ENCODE measurements at regions not wholly inside any gene's neighbourhood (a gene's known extent, or its start where the extent isn't known, plus 50 kb on each side); places are given as distances from the start of the nearest gene placed in this dataset.

DNA sequence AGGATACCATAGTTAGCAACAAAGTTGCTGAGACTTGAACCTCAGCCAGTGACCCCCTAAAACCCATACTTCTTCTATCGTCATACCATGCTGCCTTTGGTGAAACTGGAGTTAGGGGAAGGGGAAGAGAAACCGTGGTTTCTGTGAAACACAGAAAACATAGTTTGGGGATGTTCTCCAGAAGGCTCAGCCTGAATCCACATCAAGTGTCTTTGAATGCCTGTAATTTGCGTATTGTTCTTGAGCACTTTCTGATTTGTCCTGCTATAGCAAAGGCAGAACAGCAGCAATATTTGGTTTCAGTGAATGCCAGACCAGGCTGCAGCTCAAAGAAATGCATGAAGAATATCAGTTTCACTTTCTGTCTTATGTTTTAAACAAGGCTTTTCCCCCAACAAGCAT is 258.7 kb downstream of the TTC32 start:
- Mint-ChIP-seq H3K4me3 (ENCODE audit: unreplicated experiment) (no peak overlapping the region), H3K27ac (ENCODE audit: unreplicated experiment) (no peak overlapping the region), H3K36me3 (ENCODE audit: low read depth, unreplicated experiment) (no peaks in the 10 kb centered on the region), H3K4me1 (ENCODE audit: unreplicated experiment) (no peaks in the 10 kb centered on the region), H3K9me3 (ENCODE audit: unreplicated experiment) (no peaks in the 10 kb centered on the region), H3K27me3 (ENCODE audit: unreplicated experiment) (no peaks in the 10 kb centered on the region)
- no peak for DNase-seq (ENCODE audit: low spot score)
- TF ChIP-seq, protein P1, sequence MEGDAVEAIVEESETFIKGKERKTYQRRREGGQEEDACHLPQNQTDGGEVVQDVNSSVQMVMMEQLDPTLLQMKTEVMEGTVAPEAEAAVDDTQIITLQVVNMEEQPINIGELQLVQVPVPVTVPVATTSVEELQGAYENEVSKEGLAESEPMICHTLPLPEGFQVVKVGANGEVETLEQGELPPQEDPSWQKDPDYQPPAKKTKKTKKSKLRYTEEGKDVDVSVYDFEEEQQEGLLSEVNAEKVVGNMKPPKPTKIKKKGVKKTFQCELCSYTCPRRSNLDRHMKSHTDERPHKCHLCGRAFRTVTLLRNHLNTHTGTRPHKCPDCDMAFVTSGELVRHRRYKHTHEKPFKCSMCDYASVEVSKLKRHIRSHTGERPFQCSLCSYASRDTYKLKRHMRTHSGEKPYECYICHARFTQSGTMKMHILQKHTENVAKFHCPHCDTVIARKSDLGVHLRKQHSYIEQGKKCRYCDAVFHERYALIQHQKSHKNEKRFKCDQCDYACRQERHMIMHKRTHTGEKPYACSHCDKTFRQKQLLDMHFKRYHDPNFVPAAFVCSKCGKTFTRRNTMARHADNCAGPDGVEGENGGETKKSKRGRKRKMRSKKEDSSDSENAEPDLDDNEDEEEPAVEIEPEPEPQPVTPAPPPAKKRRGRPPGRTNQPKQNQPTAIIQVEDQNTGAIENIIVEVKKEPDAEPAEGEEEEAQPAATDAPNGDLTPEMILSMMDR (IDR thresholded peaks at IDR 0.05; ENCODE audit: unreplicated experiment), result no peak

DNA sequence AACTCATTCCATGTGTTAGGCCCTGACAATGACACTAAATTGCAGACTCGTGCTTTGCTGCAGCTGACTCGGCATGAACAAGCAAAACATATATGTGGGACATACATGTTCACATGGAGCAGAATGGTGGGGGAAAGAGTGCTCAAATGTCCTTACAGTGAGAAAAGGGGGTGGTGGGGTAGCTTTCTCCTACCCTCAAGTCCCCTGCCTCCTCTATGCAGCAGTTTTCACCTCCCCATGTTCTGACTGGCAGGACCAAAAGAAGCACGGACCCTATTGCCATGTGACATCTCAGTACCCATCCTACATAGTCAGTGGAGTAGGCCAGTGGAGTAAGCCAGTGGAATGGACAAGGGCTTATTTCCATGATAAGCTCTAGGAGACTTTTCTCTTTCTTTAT is 259.3 kb downstream of the TTC32 start:
- H3K4me3 Mint-ChIP-seq (ENCODE audit: unreplicated experiment), result no peak overlapping the region
- no peaks in the 10 kb centered on the region for H3K36me3 Mint-ChIP-seq (ENCODE audit: low read depth, unreplicated experiment)
- no peaks in the 10 kb centered on the region for H3K9me3 Mint-ChIP-seq (ENCODE audit: unreplicated experiment)
- no peaks in the 10 kb centered on the region for H3K27me3 Mint-ChIP-seq (ENCODE audit: unreplicated experiment)
- H3K4me1 Mint-ChIP-seq (ENCODE audit: unreplicated experiment), result no peaks in the 10 kb centered on the region
- no peak for DNase-seq (ENCODE audit: low spot score)
- TF ChIP-seq, protein P1 (IDR thresholded peaks at IDR 0.05; ENCODE audit: unreplicated experiment), result no peak
- H3K27ac Mint-ChIP-seq (ENCODE audit: unreplicated experiment), result no peak overlapping the region

DNA sequence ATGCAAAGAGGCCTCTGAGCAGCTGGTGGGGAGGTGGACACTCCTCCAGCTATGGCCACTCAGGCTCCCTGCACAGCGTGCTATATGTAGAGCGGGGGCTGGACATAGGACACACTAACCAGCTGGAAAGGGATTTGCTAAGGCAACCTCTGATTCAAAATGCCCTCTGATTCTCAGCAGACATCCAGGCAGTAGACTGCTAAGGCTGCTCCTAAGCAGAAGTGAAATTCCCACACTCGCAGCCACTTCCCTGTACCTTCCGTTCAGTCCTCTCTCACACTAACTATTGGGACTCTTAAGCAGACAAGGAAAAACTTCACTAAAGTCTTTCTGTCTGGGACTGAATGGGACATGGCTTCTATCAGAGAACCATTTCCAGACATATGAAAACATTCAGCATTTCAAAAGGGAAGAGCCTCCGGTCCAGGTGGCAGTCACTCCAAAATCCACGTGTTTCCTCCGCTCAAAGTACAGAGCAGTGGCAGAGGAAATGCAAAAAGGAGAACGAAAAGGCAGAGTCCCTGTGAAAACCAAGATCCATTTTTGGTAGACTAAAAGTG is 265.8 kb downstream of the TTC32 start:
- no peaks in the 10 kb centered on the region for H3K9me3 Mint-ChIP-seq (ENCODE audit: unreplicated experiment)
- no peak overlapping the region for H3K27ac Mint-ChIP-seq (ENCODE audit: unreplicated experiment)
- TF ChIP-seq, protein P1 (IDR thresholded peaks at IDR 0.05; ENCODE audit: unreplicated experiment), result no peak
- no peak overlapping the region for H3K4me3 Mint-ChIP-seq (ENCODE audit: unreplicated experiment)
- H3K4me1 Mint-ChIP-seq (ENCODE audit: unreplicated experiment), result peaks cover 4% of the 10 kb centered on the region
- H3K36me3 Mint-ChIP-seq (ENCODE audit: low read depth, unreplicated experiment), result no peaks in the 10 kb centered on the region
- H3K27me3 Mint-ChIP-seq (ENCODE audit: unreplicated experiment), result peaks cover 6% of the 10 kb centered on the region
- DNase-seq (ENCODE audit: low spot score), result no peak

DNA sequence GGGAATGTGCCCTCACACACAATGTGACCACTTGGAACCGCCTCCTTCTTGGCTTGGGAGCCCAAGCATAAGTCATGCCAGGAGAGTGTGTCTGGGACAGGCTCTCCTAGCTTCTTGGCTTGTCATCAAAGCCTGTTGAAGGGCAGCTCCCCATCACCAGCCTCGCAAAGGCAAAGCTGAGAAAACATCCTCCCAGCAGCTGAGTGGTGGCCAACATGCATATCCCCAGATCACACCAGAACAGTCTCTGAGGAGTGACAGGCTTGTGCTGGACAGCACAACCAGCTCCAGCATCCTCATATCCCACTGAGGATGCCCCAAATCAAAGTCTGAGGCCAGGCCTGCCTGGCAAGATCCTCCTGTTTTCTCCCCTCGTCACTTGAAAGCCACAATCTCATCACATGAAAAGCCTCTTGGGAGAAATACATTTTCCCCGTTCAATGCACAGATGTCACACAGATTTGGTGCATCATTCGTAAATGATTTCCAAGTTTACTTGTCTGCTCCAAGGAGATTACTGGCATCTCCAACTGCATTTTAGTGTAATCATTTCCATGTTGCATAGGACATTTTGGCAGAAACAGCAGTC is 269.3 kb downstream of the TTC32 start:
- no peak for DNase-seq (ENCODE audit: low spot score)
- peaks cover 4% of the 10 kb centered on the region for H3K4me1 Mint-ChIP-seq (ENCODE audit: unreplicated experiment)
- H3K9me3 Mint-ChIP-seq (ENCODE audit: unreplicated experiment), result no peaks in the 10 kb centered on the region
- no peak overlapping the region for H3K27ac Mint-ChIP-seq (ENCODE audit: unreplicated experiment)
- H3K27me3 Mint-ChIP-seq (ENCODE audit: unreplicated experiment), result peaks cover 6% of the 10 kb centered on the region
- no peak overlapping the region for H3K4me3 Mint-ChIP-seq (ENCODE audit: unreplicated experiment)
- TF ChIP-seq, protein P1 (IDR thresholded peaks at IDR 0.05; ENCODE audit: unreplicated experiment), result no peak
- no peaks in the 10 kb centered on the region for H3K36me3 Mint-ChIP-seq (ENCODE audit: low read depth, unreplicated experiment)

DNA sequence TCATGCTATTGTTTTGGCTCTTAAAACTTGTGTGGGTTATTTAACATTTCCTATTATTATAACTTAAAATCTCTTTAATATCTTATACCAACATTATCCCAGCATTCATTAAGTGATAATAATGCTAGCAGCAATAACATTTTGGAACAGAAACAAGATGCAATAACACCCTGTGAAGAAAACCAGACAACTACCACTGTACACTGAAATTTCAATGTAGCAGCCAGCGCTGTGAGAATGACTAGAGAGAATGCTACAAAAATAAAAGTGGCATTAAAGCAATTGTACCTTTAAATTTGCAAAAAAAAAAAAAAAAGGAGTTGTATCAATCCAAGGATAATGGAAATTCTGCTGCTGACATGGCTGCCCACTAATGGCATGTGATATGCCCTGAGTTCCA is 269.9 kb downstream of the TTC32 start:
- Mint-ChIP-seq H3K4me1 (ENCODE audit: unreplicated experiment) (peaks cover 4% of the 10 kb centered on the region), H3K27me3 (ENCODE audit: unreplicated experiment) (peaks cover 6% of the 10 kb centered on the region)
- TF ChIP-seq, protein P1 (IDR thresholded peaks at IDR 0.05; ENCODE audit: unreplicated experiment), result no peak

More for the DNA sequence above, 269.9 kb downstream of the TTC32 start:
- H3K4me3 Mint-ChIP-seq (ENCODE audit: unreplicated experiment), result no peak overlapping the region
- H3K36me3 Mint-ChIP-seq (ENCODE audit: low read depth, unreplicated experiment), result no peaks in the 10 kb centered on the region
- H3K27ac Mint-ChIP-seq (ENCODE audit: unreplicated experiment), result no peak overlapping the region
- no peak for DNase-seq (ENCODE audit: low spot score)
- H3K9me3 Mint-ChIP-seq (ENCODE audit: unreplicated experiment), result no peaks in the 10 kb centered on the region
